Gastrocnemius medialis (tissue), 4 donors: ENCODE measurements at regions not wholly inside any gene's neighbourhood (a gene's known extent, or its start where the extent isn't known, plus 50 kb on each side); places are given as distances from the start of the nearest gene placed in this dataset.

Experiments used
- CTCF ChIP-seq, 5 experiments: fragments of 450-650 bp in 3 of 5; fragments of 200-600 bp in 2 of 5; sonication (generic) in 2 of 5; IDR thresholded peaks in 4 of 5; conservative IDR thresholded peaks in 1 of 5; 1 replicate in 4 of 5; 2 replicates in 1 of 5; pipeline ENCODE4 v1.5.1; 2016 to 2019; ENCODE audit warnings: antibody characterized with exemption in 5 of 5, mild to moderate bottlenecking in 3 of 5, moderate library complexity in 3 of 5
- POLR2A ChIP-seq, 2 donors: fragments of 450-650 bp; IDR thresholded peaks; one replicate each; pipeline ENCODE4 v1.6.1; 2017; ENCODE audit warnings: antibody characterized with exemption in 2 of 2, mild to moderate bottlenecking in 2 of 2, moderate library complexity in 2 of 2

- TF ChIP-seq CTCF (IDR thresholded peaks at IDR 0.05 in 4 of 5, conservative IDR thresholded peaks at IDR 0.05 in 1 of 5): no peak
- TF ChIP-seq POLR2A (IDR thresholded peaks at IDR 0.05): no peak
Observed at GRCh38 chr6:25147223-25147622, 132.0 kb upstream of the CARMIL1 start.
